Stimulated activated CD4-positive, alpha-beta T cell treated with anti-CD3 and anti-CD28 coated beads, Interleukin-12 subunit alpha, Interleukin-12 subunit beta, amount 100 ng/mL, for 48 hours (primary cell): ENCODE measurements at regions not wholly inside any gene's neighbourhood (a gene's known extent, or its start where the extent isn't known, plus 50 kb on each side); places are given as distances from the start of the nearest gene placed in this dataset.

ENCODE experiments used
- DNase-seq, 3 donors: peaks; one replicate each; pipeline ENCODE4 v3.0.0-alpha.2; 2020; ENCODE audit warnings: low read depth in 2 of 3, low spot score in 1 of 3

DNA sequence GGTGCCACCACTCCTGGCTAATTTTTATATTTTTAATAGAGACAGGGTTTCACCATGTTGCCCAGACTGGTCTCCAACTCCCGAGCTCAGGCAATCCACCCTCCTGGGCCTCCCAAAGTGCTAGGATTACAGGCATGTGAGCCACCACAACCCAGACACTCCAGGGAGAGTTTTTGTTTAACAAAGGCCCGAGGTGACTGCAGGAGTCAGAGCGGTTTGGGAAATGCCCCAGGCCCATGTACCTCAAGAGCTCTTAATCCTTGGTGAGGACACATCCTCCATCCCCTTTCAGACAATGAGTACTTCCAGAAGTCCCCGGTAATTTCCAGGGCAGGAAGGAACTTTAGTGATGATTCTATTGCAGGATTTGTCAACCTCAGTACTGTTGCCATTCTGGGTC lies 176.0 kb downstream of the ESRRB start:
- no peak for DNase-seq

DNA sequence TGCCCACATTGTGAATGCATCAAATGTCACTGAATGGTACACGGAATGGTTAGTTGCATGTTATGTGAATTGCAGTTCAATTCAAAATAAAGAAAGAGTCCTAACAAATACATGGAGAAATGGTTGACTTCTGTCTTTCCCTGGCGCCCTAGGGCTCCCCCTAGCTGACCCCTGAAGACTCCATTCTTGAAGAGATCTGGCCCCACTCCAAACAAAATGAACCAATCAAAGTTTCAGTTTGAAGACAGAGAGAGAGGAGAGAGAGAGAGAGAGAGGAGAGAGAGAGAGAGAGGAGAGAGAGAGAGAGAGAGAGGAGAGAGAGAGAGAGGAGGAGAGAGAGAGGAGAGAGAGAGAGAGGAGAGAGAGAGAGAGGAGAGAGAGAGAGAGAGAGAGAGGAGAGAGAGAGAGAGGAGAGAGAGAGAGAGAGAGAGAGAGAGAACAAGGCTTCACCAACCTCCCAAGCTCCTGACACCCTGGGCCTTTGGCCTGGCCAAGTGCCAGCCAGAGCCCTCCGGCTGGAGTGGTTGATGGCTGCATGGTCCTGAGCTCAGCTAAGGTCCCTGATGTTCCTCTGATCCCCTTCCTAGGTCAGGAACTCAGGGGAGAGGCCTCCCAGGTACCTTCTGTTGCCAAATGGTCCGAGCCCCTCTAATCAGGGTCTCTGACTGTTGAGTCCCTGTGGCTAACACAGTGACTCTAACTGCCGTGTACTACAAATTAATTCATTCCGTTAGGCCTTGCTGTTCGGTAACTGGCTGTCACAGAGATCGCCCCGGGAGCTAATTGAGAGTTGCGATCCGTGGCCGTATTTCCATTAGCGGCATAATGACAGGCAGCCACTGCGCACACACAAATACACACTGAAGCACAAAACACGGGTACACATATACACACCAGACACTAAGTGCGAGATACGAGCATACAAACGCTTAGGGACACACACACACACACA lies 188.8 kb downstream of the ESRRB start:
- no peak for DNase-seq

DNA sequence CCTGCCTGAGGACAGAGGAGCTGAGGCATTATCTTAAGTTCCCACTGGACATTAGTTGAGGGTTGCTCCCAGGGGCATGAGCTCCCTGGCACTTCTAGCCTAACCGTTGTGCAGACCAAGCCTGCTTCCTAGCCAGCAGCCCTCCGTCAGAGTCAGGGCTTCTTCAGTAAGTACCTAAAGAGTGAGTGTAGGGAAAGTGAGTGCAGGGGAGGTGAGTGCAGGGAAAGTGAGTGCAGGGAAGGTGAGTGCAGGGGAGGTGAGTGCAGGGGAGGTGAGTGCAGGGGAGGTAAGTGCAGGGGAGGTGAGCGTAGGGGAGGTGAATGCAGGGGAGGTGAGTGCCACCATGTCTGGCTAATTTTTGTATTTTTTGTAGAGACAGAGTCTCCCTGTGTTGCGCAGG lies 190.5 kb downstream of the ESRRB start:
- DNase-seq, result no peak

DNA sequence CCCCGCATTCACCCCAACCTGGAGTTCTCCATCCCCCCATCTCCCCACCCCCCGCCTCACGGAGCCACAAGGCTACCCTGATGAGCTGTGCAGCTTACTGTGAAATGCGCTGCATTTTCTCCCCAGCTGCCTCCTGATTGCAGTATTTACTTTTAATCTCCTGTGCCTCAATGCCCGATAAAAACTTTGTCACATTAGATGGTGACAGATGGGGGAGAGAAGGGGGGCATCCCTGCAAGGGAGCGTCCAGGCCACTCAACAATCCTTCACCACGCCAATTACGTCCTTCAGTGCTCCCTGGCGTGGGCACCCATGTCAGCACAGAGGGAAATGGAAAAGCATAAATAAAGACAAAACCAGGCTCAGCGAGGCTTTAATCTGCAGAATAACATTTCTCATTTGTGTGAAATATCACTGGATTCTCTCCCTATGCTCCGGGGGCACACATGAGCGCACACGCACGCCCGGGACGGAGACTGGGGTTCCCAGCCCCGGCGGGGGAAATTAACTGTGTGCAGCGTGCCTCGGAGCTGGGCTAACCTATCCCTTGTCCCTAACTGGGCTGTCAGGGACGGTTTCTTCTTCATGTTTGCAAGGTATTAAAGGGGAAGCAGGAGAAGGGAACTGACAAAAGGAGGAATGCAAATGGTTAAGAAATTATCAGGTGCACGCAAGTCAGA lies 186.7 kb upstream of the VASH1 start:
- DNase-seq, result no peak

DNA sequence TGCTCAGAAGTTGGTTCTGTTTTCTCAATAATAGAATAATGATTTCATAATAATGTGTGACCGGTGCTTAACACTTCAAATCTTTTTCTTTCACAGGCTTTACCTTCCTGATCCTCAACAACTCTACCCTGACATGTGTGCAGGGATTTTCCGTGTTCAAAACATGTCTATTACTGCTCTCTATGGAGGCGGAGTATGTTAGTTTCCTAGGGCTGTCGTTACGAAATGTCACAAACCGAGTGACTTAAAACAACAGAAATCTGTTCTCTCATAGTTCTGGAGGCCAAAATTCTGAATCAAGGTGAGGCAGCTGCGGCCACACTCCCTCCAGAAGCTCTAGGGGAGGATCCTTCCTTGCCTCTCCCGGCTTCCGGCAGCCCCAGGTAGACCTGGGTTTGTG lies 186.2 kb upstream of the VASH1 start:
- DNase-seq, result no peak

DNA sequence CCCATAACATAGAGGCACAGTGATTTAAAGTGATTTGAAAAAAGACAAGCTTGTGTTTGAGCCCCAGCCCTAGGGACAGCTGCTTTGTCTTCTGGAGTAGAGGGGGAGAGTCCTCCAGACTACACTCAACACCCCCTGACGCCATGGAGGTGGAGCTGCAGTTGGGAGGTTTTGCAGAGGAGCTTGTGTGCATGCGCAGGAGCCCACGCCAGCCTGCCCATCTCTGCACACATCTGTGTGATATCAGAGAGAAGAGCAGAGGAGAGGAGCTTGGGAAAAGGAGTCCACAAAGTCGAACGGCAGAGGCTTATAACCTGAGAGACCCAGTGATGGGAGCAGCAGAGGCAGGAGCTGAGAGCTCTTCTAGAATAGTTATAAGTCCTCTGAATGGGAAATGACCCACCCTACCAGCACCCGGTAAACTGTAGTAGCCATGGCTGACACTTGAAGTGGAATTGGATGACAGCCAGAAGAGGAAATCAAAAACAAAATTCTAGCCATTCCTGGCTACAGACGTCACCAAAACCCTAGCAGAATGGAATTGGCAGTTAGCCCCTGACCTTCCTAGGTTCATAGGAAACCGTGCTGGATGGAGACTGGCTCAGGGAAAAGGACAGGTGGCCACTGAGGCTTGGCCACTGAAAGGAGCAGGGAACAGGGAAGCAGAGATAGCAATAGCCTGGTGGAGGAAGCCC lies 185.1 kb upstream of the VASH1 start:
- no peak for DNase-seq

DNA sequence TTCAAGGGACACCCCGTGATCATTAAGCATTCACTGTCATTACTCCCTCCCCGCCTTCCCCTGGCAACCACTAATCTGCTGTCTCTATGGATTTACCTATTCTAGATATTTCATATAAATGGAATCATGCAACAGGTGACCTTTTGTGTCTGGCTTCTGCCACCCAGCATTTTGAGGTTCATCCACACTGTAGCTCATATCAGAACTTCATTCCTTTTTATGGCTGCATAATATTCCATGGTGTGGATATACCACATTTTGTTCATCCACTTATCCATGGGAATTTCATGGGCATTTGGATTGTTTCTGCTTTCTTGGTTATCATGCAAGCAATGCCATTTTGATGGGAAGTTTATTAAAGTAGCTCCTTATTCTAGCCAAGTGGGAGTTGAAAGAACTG lies 184.2 kb upstream of the VASH1 start:
- DNase-seq, result no peak

DNA sequence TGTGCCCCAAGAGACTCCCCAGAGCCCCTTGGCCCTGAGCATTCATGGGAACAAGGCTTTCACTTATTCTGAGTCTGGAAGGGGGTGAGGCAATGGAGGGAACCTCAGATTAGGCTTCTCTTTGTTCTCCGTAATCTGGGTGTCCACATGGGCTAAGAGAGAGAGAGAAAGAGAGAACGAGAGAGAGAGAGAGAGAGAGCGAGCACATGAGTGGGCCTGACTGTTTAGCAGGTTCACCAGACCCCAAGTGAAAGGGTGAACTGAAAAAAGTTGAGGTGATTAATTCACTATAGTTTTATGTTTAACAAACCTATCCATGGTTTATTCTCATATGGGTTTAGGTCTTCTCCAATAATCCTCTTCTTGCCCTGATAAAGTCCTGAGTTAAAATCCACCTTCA lies 183.4 kb upstream of the VASH1 start:
- DNase-seq, result no peak

DNA sequence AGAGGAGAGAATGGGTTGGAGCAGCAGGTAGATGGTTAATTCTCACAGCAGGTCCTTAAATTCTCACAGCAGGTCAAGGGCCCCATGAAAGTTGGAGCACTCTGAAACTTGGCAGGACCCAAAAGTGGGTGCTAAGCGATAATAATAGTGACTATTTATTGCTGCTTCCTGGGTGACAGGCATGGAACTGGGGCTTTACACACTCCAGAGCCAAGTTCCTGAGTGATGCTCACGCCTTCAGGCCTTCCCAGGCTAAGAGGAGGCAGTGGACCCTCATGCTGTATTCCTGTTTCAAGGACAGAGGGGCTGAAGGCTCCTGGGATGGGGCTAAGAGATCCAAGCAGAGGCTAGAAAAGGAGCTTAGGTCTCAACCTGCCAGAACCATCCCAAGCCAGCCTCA lies 180.9 kb upstream of the VASH1 start:
- DNase-seq, result no peak

DNA sequence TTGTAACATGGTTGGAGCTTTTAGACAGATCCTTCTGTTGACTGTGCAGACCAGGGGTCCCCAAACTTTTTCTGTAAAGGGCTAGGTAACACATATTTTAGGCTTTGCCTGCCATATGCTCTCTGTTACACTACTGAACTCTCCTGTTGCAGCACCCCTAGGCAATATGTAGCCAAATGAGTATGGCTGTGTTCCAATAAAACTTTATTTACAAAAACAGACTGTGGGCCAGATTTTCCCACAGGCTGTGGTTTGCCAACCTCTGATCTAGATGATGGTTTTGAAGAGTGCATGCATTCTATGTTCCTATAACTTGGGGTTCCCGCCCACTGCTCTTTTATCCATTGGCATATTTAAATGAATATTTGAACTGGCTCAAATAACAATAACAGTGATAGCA lies 180.3 kb upstream of the VASH1 start:
- no peak for DNase-seq

DNA sequence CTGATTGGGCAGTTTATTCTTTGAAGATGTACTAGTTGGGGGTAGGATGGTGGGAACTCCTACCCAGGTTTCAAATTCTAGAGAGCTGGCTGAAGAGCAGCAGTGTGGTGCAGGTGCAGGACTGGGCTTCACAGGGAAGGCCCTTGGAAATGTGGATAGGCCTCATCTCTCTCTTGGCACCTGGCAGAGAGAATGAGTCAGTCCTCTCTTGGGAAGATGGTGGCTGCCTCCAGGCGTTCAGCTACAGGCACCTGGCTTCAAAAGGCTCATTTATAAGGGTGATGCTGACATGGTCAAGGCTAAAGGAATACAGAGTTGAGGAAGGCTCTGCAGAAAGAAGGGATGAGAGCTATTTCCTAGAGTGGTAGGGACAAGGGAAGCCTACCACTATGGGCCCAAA lies 179.7 kb upstream of the VASH1 start:
- DNase-seq, result no peak

DNA sequence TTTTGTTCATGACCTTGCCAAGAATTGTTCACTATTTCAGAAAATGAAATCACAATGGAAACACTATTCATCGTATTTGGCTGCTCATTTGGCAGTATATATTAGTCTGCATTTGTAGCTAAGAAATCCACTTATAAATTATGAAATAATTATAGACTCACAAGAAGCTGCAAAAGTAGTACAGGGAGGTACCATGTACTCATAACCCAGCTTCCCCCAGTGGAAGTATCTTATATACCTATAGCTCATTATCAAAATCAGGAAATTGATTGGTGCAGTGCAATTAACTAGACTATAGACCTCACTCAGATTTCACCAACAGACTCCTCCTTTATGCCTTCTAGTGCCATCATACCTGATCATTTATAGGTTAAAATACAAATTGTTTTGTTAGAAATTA lies 178.8 kb upstream of the VASH1 start:
- DNase-seq, result no peak

DNA sequence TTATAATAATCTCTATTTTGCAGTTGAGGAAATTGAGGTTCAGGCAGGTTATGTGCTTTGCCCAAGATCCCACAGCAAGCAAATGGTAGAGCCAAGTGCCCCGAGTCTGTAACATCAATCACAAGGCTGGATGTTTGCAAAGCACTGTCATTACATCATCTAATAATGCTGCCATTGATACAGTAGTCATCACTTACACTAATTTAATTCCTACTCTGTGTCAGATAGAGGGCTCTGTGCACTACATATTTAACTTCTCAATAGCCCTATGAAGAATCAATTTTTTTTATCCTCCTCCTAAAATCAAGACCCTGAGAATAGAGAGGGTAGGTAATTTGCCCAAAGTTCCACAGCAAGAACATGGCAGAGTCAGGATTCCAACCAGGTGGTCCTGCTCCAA lies 178.1 kb upstream of the VASH1 start:
- no peak for DNase-seq

DNA sequence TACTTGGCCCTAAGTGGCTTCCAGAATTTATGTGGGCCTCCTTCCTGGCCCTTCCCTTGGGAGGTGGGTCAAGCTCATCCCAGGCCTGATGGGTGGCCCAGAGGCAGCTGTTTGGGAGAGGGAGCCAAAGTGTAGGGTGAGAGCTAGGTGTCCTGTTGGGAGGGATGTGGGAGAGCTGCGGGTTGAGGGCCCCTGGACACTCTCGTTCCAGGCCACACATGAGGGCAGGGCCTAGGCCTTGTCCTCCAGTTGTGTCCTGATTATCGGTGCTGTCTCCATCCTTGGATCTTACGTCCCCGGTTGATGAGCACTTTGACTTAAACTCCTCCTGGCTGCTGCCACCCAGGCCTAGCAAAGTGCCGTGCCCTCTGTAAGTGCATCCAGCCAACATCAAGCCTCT lies 177.5 kb upstream of the VASH1 start:
- DNase-seq, result no peak

DNA sequence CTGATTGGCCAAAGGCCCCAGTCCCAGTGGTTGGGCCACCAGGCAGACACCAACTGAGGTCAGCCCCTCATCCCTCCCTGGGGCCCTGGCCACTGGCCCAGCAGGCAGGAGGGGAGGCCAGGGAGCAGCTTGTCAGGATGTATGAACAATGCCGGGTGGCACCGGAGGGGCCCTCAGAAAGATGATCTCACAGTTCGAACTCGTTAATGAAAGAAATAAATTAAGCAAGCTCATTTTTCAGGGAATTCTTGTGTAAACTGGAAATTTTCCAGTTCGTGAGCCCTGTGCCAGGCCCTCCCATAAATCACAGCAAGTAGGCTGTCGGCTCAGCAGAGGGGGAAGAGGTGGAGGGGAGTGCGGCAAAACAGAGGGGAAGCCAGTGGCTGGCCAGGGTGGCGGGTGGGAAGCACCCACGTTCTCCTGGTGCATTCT lies 177.0 kb upstream of the VASH1 start:
- no peak for DNase-seq

DNA sequence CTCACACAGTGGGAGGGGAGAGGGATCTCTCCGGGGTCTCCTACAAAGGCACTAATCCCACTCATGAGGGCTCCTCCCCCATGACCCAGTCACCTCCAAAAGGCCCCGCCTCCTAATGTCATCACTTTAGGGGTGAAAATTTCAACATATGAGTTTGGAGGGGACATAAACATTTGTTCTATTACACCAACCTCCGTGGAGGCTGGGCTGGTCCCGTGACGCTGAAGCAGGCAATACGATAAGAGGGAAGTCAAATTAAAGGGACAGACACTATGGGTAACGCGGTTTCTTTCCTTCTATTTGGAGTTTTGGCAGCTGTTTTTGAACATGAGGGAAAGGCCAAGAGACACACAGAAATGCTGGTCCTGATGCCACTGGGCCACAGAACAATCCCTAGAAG lies 175.7 kb upstream of the VASH1 start:
- no peak for DNase-seq

DNA sequence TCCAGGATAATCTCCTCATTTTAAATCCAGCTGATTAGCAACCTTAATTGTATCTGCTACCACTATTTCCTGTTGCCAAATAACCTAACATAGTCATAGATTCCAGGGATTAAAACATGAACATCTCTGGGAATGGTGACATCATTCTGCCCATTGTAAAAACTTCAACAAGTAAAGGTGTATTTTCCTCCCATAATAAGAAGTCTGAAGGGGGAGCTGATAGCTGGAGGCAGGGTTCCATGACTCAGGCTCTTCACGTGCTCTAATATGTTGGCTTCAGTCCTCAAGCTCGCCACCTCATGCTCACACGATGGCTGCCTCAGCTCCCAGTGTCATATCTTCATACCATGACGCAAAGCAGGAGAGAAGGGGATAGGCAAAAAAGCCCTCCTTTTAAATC lies 172.0 kb upstream of the VASH1 start:
- DNase-seq, result no peak

DNA sequence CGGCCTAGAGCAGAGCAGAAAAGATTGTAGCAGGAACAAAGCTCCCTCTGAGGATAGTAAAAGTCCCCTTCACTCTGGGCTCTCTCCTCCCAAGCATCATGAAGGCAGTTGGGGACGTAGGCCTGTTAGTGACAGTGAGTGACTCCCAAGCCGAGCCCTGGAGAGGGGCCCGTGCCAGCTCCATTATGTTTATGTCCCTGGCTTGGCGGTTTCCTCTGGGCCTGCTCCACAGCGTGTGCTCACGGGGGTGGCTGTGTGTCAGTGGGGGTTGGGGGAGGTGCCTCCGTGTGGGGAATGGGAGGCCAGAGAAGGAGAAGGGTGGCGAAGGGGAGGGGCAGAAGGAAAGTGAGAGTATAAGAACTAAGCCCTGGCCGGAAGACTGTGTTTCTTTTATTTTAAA lies 170.0 kb upstream of the VASH1 start:
- DNase-seq, result no peak

DNA sequence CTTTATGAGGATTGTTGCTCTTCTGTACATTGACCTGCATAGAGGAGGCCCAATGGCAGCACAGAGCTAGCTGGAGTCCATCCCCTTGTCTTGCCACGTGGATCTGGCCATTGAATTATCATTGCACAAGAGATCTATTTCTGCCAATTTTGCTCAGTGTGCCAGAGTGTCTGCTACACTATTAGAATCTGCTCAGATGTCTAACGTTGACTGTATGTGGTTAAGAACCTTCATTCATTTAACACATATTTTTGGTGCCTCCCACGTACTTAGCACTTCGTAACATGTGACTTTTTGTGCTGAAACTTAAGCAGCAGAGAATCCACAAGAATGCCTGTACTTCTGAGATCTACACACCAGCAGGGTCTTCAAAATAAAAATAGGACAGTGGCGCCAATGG lies 166.0 kb upstream of the VASH1 start:
- no peak for DNase-seq

DNA sequence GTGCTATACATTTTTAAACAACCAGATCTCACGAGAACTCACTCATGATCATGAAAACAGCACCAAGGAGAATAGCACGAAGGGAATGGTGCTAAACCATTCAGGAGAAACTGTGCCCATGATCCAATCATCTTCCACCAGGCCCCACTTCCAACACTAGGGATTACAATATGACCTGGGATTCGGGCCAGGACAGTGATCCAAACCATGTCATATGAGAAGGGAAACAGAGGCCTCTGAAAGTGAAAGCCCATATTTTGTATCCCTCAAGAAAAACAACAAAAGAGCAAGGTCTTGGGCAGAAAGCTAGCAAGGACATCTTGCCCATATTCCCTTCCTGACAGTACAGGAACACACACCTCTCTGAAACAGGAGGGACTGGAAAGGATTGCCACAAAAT lies 163.9 kb upstream of the VASH1 start:
- DNase-seq, result no peak

DNA sequence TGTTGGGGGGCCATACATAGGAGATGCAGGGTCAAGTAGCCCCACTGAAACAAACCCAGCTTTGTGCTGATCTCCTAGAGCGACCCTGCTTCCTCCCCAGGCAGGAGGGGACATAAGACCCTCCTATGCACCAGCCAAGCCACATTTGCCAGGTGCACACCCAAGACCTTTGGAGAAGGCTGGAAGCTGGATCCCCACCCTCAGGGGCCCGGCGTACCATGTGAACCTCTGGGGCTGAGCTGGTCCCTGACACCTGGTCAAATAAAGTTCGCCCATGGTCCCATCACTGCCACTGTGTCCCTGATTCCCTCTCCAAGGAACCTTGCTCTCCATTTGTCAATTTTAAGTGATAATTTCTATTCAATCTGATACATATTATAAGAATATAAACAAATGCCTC lies 162.1 kb upstream of the VASH1 start:
- no peak for DNase-seq
